ENCODE measurements at regions not wholly inside any gene's neighbourhood (a gene's known extent, or its start where the extent isn't known, plus 50 kb on each side); places are given as distances from the start of the nearest gene placed in this dataset.

GRCh38 chr3:28792604-28793003 lies 444.0 kb upstream of the AZI2 start:
- no peak for TF ChIP-seq CTCF (IDR thresholded peaks at IDR 0.05)
- no peak for TF ChIP-seq POLR2AphosphoS5 (IDR thresholded peaks at IDR 0.05)

Measured in transverse colon (tissue), 4 donors.